Peyer's patch (tissue), 4 donors: ENCODE measurements at regions not wholly inside any gene's neighbourhood (a gene's known extent, or its start where the extent isn't known, plus 50 kb on each side); places are given as distances from the start of the nearest gene placed in this dataset.

ENCODE experiments used
- DNase-seq, 3 donors: peaks; one replicate each; pipeline ENCODE4 v3.0.0-alpha.2; 2017 to 2019
- H3K27ac ChIP-seq, 4 donors: fragments of 200-600 bp; sonication (generic); one replicate each; pipeline ENCODE4 v1.5.1; 2016 to 2019
- H3K27me3 ChIP-seq, 2 donors: fragments of 200-600 bp; sonication (generic); one replicate each; pipeline ENCODE4 v1.5.1; 2019
- H3K36me3 ChIP-seq, 3 donors: fragments of 200-600 bp; sonication (generic); one replicate each; pipeline ENCODE4 v1.5.1; 2016 to 2019
- H3K4me1 ChIP-seq, 4 donors: fragments of 200-600 bp; sonication (generic); one replicate each; pipeline ENCODE4 v1.5.1; 2016 to 2019
- H3K4me3 ChIP-seq, 4 donors: fragments of 200-600 bp; sonication (generic); 1 replicate in 3 of 4; 2 replicates in 1 of 4; pipeline ENCODE4 v1.5.1; 2016 to 2019; ENCODE audit warnings: mild to moderate bottlenecking in 1 of 4
- H3K9me3 ChIP-seq, 4 donors: fragments of 200-600 bp; sonication (generic); one replicate each; pipeline ENCODE4 v1.5.1; 2016 to 2019; ENCODE audit warnings: mild to moderate bottlenecking in 1 of 4
- CTCF ChIP-seq, 6 experiments: fragments of 450-650 bp in 4 of 6; fragments of 200-600 bp in 2 of 6; sonication (generic) in 1 of 6; IDR thresholded peaks; one replicate each; pipeline ENCODE4 v1.5.1; 2017 to 2019; ENCODE audit warnings: antibody characterized with exemption in 6 of 6, mild to moderate bottlenecking in 3 of 6, moderate library complexity in 1 of 6
- POLR2A ChIP-seq, 2 donors: fragments of 450-650 bp; IDR thresholded peaks; one replicate each; pipeline ENCODE4 v1.5.1; 2017; ENCODE audit warnings: antibody characterized with exemption in 2 of 2, mild to moderate bottlenecking in 2 of 2, moderate library complexity in 2 of 2

DNA sequence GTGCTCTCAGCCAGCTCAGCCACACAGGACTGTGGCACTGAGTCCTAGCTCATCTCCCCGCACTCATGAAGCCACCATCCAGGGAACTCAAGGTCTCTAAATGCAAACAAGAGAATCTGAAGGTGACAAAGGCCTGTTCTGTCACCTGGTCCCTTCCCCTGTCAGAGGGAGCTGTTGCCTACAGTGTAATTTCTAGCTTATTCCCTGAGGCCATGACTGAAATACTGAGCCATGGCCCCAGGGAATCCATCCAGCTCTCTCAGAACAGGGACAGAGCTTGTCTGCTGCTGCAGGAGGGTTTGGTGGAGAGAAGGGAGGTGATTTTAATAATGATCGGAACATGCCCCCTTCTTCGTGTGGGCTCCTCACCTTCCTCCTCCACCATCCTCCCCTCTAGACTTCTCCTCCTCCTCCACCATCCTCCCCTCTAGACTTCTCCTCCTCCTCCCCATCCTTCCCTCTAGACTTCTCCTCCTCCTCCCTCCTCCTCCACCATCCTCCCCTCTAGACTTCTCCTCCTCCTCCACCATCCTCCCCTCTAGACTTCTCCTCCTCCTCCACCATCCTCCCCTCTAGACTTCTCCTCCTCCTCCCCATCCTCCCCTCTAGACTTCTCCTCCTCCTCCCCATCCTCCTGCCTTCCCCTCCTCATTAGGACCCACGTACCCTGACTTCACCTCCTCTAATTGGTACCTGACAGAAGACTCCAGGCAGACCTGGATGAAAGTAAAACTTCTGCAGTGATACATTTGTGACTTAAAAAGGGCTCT lies 338.0 kb upstream of the MKI67 start:
- Histone ChIP-seq H3K27me3 (no peaks in the 10 kb centered on the region), H3K9me3 (no peaks in the 10 kb centered on the region), H3K27ac (no peak overlapping the region), H3K4me3 (no peak overlapping the region), H3K4me1 (no peaks in the 10 kb centered on the region), H3K36me3 (no peaks in the 10 kb centered on the region)
- DNase-seq, result peak in 1 of 3 donors; percentile 58
- no peak for TF ChIP-seq CTCF (IDR thresholded peaks at IDR 0.05)

- TF ChIP-seq CTCF (IDR thresholded peaks at IDR 0.05), result no peak
- no peak for TF ChIP-seq POLR2A (IDR thresholded peaks at IDR 0.05)
- H3K9me3 ChIP-seq, result no peaks in the 10 kb centered on the region
- no peak for DNase-seq
- H3K4me1 ChIP-seq, result no peaks in the 10 kb centered on the region
- H3K36me3 ChIP-seq, result no peaks in the 10 kb centered on the region
- H3K27me3 ChIP-seq, result no peaks in the 10 kb centered on the region
- H3K4me3 ChIP-seq, result no peak overlapping the region
- no peak overlapping the region for H3K27ac ChIP-seq
These were observed 339.5 kb upstream of the MKI67 start for GRCh38 chr10:128465697-128466096.

DNA sequence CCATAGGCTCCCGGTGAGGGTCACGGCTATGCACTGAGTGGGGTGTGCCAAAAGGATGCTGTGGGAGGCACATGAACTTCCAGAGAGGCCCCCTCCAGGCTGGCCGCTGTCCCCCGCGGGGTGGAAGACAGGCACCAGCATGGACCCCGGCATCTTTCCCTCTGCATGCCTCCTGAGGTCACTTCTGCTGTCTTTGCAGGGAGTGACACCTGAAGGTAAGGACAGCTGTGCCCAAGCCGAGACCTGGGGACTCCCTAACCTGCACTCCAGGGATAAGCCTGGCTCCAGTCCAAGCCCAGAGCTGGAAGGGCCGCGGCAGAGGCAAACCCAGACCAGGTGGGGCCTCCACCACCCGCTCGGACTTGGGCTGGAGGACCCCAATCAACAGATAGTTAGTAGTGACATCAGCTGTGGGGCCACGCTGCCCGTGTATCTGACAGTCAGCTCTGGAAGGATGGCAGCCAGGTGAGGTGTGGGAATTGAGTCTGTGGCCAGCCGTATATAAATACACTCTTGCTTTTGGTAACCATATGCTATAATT lies 340.7 kb upstream of the MKI67 start:
- H3K36me3 ChIP-seq, result no peaks in the 10 kb centered on the region
- H3K9me3 ChIP-seq, result no peaks in the 10 kb centered on the region
- H3K4me1 ChIP-seq, result no peaks in the 10 kb centered on the region
- no peaks in the 10 kb centered on the region for H3K27me3 ChIP-seq
- no peak for TF ChIP-seq POLR2A (IDR thresholded peaks at IDR 0.05)
- TF ChIP-seq CTCF (IDR thresholded peaks at IDR 0.05), result no peak
- no peak overlapping the region for H3K27ac ChIP-seq
- no peak overlapping the region for H3K4me3 ChIP-seq
- DNase-seq, result no peak

DNA sequence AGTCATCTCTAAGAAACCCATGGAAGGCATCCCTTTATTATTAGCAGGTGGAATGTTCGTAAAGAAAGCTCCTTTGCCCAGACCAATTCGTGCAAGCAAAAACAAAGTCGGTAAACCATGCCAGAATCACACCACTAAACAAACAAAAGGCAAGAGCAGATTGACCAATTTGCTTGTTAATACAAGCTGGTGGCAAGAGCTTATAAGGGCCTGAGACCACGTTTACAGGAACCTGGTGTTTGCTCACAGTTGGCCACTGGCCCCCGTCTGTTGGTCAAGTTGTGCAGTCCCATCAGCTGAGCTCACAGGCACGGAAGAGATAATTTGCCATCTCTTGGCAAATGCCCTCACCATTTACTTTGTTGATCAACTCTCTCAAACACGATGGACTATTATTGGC lies 342.2 kb upstream of the MKI67 start:
- Histone ChIP-seq H3K9me3 (no peaks in the 10 kb centered on the region), H3K27ac (no peak overlapping the region), H3K4me3 (no peak overlapping the region), H3K36me3 (no peaks in the 10 kb centered on the region), H3K27me3 (no peaks in the 10 kb centered on the region), H3K4me1 (no peaks in the 10 kb centered on the region)
- DNase-seq, result no peak
- TF ChIP-seq POLR2A (IDR thresholded peaks at IDR 0.05), result no peak
- no peak for TF ChIP-seq CTCF (IDR thresholded peaks at IDR 0.05)

GRCh38 chr10:128469515-128469914 lies 343.3 kb upstream of the MKI67 start:
- no peak for DNase-seq
- H3K4me3 ChIP-seq, result no peak overlapping the region
- no peaks in the 10 kb centered on the region for H3K27me3 ChIP-seq
- no peaks in the 10 kb centered on the region for H3K36me3 ChIP-seq
- no peak for TF ChIP-seq CTCF (IDR thresholded peaks at IDR 0.05)
- no peak for TF ChIP-seq POLR2A (IDR thresholded peaks at IDR 0.05)
- H3K9me3 ChIP-seq, result no peaks in the 10 kb centered on the region
- H3K4me1 ChIP-seq, result no peaks in the 10 kb centered on the region
- H3K27ac ChIP-seq, result no peak overlapping the region
